Memory B cell (primary cell): ENCODE measurements at regions not wholly inside any gene's neighbourhood (a gene's known extent, or its start where the extent isn't known, plus 50 kb on each side); places are given as distances from the start of the nearest gene placed in this dataset.

Experiments
- ATAC-seq: fragments of 150-1000 bp; cut with Tn5 transposase; 2 replicates; pipeline ENCODE4 v1.10.0; 2021; ENCODE audit warnings: low read depth, mild to moderate bottlenecking, moderate library complexity
- DNase-seq, 2 donors: peaks; one replicate each; pipeline ENCODE4 v3.0.0; 2022; ENCODE audit warnings: low spot score in 2 of 2
- H3K27ac Mint-ChIP-seq: one replicate; pipeline ENCODE4 v1.8.0; 2022; ENCODE audit warnings: mild to moderate bottlenecking, moderate library complexity, mixed read lengths
- H3K27me3 Mint-ChIP-seq: one replicate; pipeline ENCODE4 v1.8.0; 2022; ENCODE audit warnings: mixed read lengths
- H3K36me3 Mint-ChIP-seq: one replicate; pipeline ENCODE4 v1.8.0; 2022; ENCODE audit warnings: mild to moderate bottlenecking, mixed read lengths
- H3K4me1 Mint-ChIP-seq: one replicate; pipeline ENCODE4 v1.8.0; 2022; ENCODE audit warnings: mixed read lengths
- H3K4me3 Mint-ChIP-seq: one replicate; pipeline ENCODE4 v1.8.0; 2022; ENCODE audit warnings: mild to moderate bottlenecking, moderate library complexity, mixed read lengths
- H3K9me3 Mint-ChIP-seq: one replicate; pipeline ENCODE4 v1.8.0; 2022; ENCODE audit warnings: mixed read lengths

DNA sequence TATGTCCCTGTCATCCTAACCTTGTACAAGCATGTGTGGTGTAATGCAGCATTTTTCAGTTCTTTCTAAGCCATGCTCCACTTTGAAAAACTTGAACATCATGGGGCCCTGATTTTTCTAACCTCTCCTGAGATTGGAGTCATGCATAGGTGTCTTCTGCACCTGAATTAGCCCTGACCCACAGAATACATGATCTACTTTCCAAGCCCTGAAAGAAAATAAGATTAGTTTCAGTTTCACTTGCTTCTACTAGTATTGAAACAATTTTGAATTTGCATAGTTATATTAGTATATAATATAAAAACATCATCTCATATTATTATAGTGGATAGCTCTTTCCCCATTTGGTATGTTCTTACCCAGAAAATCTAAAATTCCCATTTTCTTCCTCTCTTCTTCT is 178.2 kb downstream of the HS3ST1 start:
- Mint-ChIP-seq H3K27ac (no peak overlapping the region), H3K27me3 (no peaks in the 10 kb centered on the region), H3K4me1 (peaks cover 18% of the 10 kb centered on the region), H3K4me3 (no peak overlapping the region), H3K9me3 (peaks cover 2% of the 10 kb centered on the region), H3K36me3 (no peaks in the 10 kb centered on the region)
- DNase-seq (no peak), ATAC-seq (peak; percentile 34)

DNA sequence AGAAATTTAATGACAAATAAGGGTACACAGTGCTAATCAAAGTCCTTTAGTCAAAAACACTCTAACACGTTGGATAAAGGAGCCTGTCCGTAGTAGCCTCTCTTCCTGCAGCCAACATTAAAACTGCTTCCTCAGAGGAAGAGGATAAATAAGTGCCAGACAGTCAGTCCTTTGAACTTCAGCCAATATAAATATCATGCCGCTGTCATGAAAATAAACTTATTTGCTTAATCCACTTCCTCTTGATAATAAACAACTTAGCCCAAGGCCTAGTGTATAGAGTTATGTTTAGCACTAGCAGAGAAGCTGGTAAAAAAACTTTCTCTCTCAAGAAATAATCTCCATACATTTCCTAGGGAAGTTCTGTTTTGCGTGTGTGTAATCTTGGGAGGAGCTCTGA is 196.7 kb downstream of the HS3ST1 start:
- Mint-ChIP-seq H3K4me3 (no peak overlapping the region), H3K4me1 (peaks cover 10% of the 10 kb centered on the region), H3K27ac (no peak overlapping the region), H3K9me3 (peaks cover 5% of the 10 kb centered on the region), H3K36me3 (peaks cover 1% of the 10 kb centered on the region), H3K27me3 (no peaks in the 10 kb centered on the region)
- ATAC-seq (no peak), DNase-seq (no peak)

DNA sequence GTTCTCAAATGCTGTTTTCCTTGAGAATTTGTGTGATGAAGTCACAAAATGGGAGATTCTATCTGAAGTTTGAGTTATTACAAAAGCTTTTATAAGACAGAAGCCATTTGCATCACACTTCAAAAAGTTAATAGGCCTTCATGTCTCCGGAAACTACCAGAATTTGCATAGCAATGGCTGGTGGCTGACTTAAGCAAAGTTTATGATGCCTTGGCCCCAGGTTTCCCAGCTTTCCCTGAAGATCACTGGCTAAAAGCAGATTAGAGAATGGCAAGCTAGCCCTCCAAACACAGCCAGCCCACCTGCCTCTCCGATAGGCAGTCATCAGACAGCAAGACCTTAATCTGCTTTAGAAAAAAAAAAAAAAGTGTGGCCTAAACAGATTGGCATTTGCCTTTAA is 197.8 kb downstream of the HS3ST1 start:
- H3K36me3 Mint-ChIP-seq: peaks cover 1% of the 10 kb centered on the region
- H3K4me1 Mint-ChIP-seq: peaks cover 10% of the 10 kb centered on the region
- H3K27me3 Mint-ChIP-seq: no peaks in the 10 kb centered on the region
- H3K27ac Mint-ChIP-seq: no peak overlapping the region
- no peak overlapping the region for H3K4me3 Mint-ChIP-seq
- peaks cover 3% of the 10 kb centered on the region for H3K9me3 Mint-ChIP-seq
- ATAC-seq: no peak
- no peak for DNase-seq

DNA sequence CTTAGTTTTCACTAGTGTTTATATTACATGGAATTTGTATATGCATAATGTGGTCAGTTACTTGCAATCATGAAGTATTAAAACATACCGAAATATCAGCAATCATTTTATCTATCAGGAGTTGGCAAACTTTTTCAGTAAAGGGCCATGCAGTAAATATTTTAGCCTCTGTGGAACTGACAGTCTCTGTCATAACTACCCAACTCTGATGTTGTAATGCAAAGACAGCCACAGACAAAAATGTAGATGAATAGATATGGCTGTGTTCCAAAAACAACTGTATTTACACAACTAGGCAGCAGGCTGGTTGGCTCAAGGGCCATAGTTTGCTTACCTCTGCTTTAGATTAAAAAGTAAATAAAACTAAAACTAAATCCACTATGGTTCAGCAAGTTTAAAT is 200.2 kb downstream of the HS3ST1 start:
- no peak for DNase-seq
- Mint-ChIP-seq H3K27ac (no peak overlapping the region), H3K36me3 (no peaks in the 10 kb centered on the region)

DNA sequence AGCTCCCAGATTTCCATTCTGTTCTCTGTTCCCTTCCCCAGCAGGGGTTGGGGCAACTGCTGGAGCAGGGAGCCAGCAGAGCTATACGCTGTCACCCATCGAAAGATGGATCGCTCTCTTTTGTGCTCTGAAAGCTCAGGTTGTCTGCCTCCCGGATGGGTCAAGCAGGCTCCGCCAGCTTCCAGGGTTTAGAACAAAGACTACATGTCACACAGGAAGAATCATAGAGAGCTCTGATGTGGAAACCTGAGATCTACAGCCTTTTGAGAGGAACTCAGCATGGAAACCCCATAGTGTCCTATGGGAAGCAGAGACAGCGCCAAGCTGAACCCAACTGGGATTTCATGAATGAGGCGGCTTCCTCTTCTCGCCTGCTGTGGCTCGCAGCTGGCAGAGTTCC is 205.4 kb downstream of the HS3ST1 start:
- H3K36me3 Mint-ChIP-seq: no peaks in the 10 kb centered on the region
- no peaks in the 10 kb centered on the region for H3K4me1 Mint-ChIP-seq
- no peak overlapping the region for H3K4me3 Mint-ChIP-seq
- H3K27me3 Mint-ChIP-seq: peaks cover 3% of the 10 kb centered on the region
- no peak for DNase-seq
- no peaks in the 10 kb centered on the region for H3K9me3 Mint-ChIP-seq
- ATAC-seq: no peak
- no peak overlapping the region for H3K27ac Mint-ChIP-seq

More for the DNA sequence above, 200.2 kb downstream of the HS3ST1 start:
- peaks cover 3% of the 10 kb centered on the region for H3K27me3 Mint-ChIP-seq
- H3K4me1 Mint-ChIP-seq: peaks cover 10% of the 10 kb centered on the region
- H3K9me3 Mint-ChIP-seq: no peaks in the 10 kb centered on the region
- no peak for ATAC-seq
- H3K4me3 Mint-ChIP-seq: no peak overlapping the region

DNA sequence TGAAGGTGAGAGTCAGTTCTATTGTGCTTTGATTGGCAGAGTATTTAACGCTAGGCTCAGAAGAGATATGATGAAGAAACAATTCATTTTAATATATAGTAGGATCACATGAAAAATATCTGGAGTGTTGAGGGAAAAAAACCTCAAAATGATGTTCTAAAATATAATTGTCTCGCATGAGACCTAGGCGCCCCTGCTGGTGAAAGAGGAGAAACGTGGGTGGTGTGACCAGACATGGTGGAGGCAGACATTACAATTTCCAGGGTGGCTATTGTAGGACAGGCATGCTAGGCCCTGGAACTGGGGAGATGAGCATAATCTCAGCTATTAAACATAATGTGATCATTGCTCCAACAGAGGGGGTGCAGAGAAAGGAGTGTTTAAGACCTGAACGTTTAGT is 210.0 kb downstream of the HS3ST1 start:
- no peak overlapping the region for H3K4me3 Mint-ChIP-seq

DNA sequence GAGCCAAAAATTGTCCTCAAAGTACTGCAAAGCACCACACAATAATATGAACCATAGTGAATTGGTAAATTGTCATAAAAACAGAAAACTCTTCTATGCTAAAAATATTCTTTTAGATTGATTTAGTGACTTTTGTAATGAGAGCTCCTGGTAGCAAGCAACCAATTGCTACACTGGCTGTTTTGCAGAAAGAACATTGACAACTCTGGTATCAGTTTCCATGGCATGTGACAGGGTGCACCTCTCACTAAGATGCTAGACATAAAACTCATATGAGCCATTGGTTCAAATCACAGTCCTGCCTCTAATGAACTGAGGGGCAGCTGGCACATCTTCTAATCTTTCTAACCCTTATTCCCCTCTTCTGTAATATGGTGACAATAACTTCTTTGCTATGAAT is 212.2 kb downstream of the HS3ST1 start:
- DNase-seq (no peak), ATAC-seq (no peak)
- Mint-ChIP-seq H3K4me1 (no peaks in the 10 kb centered on the region), H3K36me3 (no peaks in the 10 kb centered on the region), H3K4me3 (no peak overlapping the region), H3K27me3 (no peaks in the 10 kb centered on the region), H3K9me3 (no peaks in the 10 kb centered on the region), H3K27ac (no peak overlapping the region)

More for the DNA sequence above, 210.0 kb downstream of the HS3ST1 start:
- ATAC-seq (no peak), DNase-seq (no peak)
- Mint-ChIP-seq H3K4me1 (no peaks in the 10 kb centered on the region), H3K9me3 (no peaks in the 10 kb centered on the region), H3K36me3 (no peaks in the 10 kb centered on the region), H3K27ac (no peak overlapping the region), H3K27me3 (no peaks in the 10 kb centered on the region)

DNA sequence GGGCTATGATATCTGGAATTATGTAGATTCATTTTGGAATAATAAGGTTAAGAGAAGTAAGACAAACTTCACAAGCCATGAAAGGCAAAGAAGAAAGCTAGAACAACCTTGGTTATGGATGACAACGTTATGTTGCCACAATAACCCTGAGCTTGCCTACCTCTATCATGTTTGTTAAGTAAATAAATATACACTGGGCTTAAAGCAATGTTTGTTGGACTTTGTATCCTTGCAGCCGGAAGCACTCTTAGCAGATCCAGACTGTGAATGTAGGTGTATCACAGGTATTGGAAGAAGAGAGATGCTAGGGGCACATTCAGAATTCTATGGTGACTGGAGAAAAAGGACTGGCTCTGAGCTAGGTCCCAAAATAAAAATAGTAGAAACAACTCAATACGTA is 214.4 kb downstream of the HS3ST1 start:
- Mint-ChIP-seq H3K9me3 (no peaks in the 10 kb centered on the region), H3K27ac (no peak overlapping the region), H3K27me3 (no peaks in the 10 kb centered on the region), H3K36me3 (no peaks in the 10 kb centered on the region), H3K4me3 (no peak overlapping the region), H3K4me1 (no peaks in the 10 kb centered on the region)
- DNase-seq: no peak
- ATAC-seq: no peak

DNA sequence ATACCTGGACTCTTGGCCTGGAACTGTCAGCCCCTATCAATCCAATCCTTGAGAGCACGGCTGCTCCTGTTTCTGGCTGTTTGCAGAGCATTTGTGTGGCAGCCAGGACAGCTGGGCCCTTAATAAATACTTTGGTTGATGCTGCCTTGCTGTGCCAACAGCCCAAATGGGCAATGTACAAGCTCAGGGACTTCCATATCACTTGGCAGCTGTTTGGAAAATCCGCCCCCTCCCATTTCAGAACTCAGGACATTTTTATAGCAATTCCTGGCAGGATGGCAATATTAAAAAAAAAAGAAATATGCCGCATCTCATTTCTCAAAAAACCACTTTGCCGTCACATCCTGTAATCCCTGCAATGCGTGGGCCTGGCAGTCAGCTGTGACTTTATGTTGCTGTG is 218.9 kb downstream of the HS3ST1 start:
- Mint-ChIP-seq H3K9me3 (peaks cover 10% of the 10 kb centered on the region), H3K4me3 (no peak overlapping the region), H3K27ac (no peak overlapping the region), H3K4me1 (no peaks in the 10 kb centered on the region), H3K36me3 (peaks cover 3% of the 10 kb centered on the region), H3K27me3 (no peaks in the 10 kb centered on the region)
- ATAC-seq (no peak), DNase-seq (no peak)

DNA sequence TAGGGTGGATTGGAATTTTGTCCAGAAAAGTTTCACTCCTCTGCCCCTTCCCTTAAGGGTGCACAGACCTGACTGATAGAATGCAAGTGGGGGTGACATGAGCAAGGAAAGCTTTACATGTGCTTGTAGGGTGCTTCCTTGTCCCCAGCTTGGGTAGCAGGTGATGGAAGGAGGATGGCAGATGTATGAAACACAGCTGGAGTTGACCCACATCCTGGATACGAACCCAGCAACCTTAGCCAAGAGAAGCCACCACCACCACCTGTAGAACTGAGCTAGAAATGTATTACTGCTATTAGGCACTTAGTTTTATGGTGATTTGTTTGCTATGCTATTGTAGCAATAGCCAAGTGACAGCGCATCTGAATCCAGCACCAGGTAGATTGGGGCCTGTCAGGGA is 227.4 kb downstream of the HS3ST1 start:
- no peak for ATAC-seq
- Mint-ChIP-seq H3K4me1 (peaks cover 7% of the 10 kb centered on the region), H3K27me3 (no peaks in the 10 kb centered on the region), H3K9me3 (peaks cover 3% of the 10 kb centered on the region), H3K36me3 (no peaks in the 10 kb centered on the region), H3K27ac (no peak overlapping the region), H3K4me3 (no peak overlapping the region)
- no peak for DNase-seq

DNA sequence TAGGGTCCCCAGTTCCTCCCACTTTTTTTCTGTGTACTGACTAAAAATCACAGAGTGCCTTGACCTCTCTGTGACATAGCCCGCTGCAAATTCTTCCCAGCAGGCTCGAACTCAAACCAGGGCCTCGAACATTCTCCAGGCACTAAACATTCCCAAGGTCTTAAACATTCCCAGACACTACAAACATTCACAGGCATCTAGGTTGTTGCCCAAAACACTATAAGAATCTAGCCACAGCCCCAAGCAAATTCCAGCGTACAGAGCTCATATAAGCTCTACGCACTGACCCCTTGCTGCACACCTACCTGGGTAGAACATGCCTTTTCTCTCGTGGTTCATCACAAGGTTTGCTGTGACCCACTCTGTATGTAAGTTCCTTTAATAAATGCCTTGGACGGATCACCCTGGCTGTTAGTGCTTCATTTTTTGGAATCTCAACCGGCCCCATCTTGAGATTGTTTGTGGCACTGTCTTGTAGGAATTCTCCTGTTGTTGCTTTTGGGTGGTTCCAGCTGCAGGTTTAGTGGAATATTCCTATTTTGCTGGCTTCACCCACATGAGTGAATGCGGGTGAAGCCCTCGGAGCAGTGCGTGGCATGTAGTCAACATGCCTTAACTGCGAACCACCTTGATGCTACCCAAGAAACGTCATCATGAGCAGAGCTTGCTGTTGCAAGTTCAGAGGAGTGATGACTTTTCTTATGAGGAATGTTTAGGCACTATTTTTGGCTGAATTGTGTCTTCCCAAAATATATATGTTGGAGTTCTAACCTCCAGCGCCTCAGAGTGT is 230.0 kb downstream of the HS3ST1 start:
- ATAC-seq (no peak), DNase-seq (no peak)
- H3K36me3 Mint-ChIP-seq: no peaks in the 10 kb centered on the region
- H3K4me3 Mint-ChIP-seq: no peak overlapping the region
- H3K9me3 Mint-ChIP-seq: no peaks in the 10 kb centered on the region
- H3K27me3 Mint-ChIP-seq: no peaks in the 10 kb centered on the region
- H3K27ac Mint-ChIP-seq: no peak overlapping the region
- peaks cover 11% of the 10 kb centered on the region for H3K4me1 Mint-ChIP-seq

DNA sequence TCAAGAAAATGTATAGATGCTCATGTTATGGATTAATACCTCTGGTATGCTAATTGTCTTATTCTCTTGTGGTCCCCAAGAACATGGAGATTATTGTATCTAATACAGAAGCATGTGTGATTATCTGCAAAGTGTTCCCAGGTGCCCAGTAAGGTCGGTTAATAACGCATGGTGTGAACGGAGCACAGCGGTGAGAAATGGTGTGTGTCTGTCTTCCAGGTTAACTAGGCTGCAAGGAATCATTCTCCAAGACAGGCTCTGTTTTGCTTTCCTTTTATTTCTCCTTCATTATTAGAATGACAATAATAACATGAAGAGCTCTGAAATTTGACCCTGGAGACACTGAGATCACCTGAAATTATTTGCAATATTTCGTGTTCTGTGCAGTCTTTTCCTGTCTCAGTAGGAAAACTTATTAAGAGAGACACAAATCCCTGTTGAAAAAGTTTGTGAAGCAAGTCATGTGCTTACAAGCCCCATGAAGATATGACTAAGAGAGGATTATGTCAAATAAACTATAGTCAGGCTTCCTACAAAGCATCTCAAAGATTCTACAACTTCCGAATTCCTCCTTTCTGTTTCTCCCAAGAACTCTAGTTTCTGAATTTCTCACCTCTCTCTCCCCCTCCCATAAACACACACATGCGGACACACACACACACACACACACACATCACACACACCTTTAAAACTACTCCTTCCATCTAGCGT is 230.9 kb downstream of the HS3ST1 start:
- Mint-ChIP-seq H3K36me3 (no peaks in the 10 kb centered on the region), H3K9me3 (no peaks in the 10 kb centered on the region), H3K4me1 (peaks cover 11% of the 10 kb centered on the region), H3K4me3 (no peak overlapping the region), H3K27me3 (no peaks in the 10 kb centered on the region), H3K27ac (no peak overlapping the region)
- DNase-seq (no peak), ATAC-seq (no peak)

DNA sequence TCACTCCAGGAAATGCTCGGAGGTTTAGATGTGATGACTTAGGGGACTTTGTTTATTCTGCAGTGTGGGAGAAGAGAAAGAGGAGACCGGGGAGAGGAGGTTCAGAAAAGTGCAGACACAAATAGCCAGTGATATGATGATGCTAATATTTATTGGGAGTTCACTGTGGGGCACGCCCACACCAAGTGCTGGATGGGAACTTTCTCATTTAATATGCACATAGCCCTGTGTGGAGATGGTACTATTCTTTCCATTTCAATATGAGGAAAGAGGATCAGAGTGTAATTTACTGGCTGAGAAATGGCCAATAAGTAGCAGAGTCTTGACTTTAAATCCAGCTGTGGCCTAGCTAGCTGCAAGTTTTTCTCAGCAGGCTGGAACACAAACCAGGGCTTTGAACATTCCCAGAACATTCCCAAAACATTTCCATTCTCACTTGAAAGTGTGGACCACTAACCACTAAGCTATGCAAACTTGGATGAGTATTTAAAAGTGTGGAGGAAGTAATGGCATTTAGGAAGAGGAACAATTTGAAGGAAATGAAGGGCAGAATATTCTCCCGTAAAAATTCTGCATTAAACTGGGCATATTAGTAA is 231.7 kb downstream of the HS3ST1 start:
- ATAC-seq: no peak
- DNase-seq: no peak

DNA sequence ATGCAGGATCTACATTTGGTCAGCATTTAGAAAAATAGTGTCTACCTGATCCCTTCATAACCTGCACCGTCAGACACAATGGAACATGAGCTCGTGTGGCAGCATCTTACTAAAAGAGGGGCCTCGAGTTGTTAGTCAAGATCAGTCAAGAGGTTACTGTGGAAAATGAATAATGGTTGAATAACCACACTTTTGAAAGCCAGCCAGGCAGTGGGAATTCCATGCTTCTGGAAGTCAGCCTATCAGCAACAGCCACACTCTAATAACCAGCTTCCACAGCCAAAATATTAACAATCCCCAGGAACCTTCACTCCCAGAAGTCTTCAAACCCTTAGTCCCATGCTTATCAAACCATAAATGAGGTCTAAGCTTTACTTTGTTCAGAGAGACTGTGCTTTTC is 234.3 kb downstream of the HS3ST1 start:
- H3K27me3 Mint-ChIP-seq: peaks cover 4% of the 10 kb centered on the region
- H3K9me3 Mint-ChIP-seq: no peaks in the 10 kb centered on the region
- no peak for DNase-seq
- no peaks in the 10 kb centered on the region for H3K36me3 Mint-ChIP-seq
- peaks cover 14% of the 10 kb centered on the region for H3K4me1 Mint-ChIP-seq
- no peak overlapping the region for H3K27ac Mint-ChIP-seq
- no peak for ATAC-seq
- no peak overlapping the region for H3K4me3 Mint-ChIP-seq

More for the DNA sequence above, 231.7 kb downstream of the HS3ST1 start:
- Mint-ChIP-seq H3K36me3 (no peaks in the 10 kb centered on the region), H3K9me3 (no peaks in the 10 kb centered on the region), H3K4me3 (no peak overlapping the region), H3K4me1 (peaks cover 11% of the 10 kb centered on the region), H3K27me3 (peaks cover 2% of the 10 kb centered on the region), H3K27ac (no peak overlapping the region)
